ENCODE measurements at regions not wholly inside any gene's neighbourhood (a gene's known extent, or its start where the extent isn't known, plus 50 kb on each side); places are given as distances from the start of the nearest gene placed in this dataset.

DNA sequence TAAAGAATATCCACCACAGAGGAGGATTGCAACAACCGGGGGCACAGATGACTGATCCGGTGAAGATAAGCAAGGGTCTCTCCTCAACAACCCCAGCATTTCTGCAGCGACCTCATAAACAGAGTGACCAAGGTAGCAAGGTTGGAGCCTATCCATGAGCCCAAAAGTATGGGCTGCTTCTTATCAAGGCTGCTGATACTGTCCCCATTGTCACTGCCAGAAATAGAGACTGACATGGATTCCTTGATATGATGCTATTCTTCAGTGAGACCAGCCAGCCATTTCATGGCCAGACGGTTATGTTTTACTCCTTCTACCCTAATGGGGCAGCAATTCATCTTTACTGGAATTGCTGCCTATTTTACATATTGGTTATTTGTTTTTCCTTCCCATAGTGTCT lies 61.9 kb upstream of the ARHGAP5 start:
- no peak overlapping the region for H3K4me3 ChIP-seq (ENCODE audit: low read depth, low read length)
- no peak overlapping the region for H3K4ac ChIP-seq (ENCODE audit: low read depth, low read length)
- no peak overlapping the region for H2AFZ ChIP-seq (ENCODE audit: insufficient read depth, low read length, poor library complexity)
- WGBS (ENCODE audit: extremely low coverage, insufficient coverage, insufficient read length): no CpG with 5 or more reads among the region's 4 CpGs
- peaks cover 5 to 9% of the 10 kb centered on the region in 2 experiments for H3K4me1 ChIP-seq (ENCODE audit: control insufficient read depth in 1 of 2, insufficient read depth in 2 of 2, low read length in 2 of 2)
- no peak overlapping the region for H4K12ac ChIP-seq (ENCODE audit: low read depth, low read length)
- H2BK12ac ChIP-seq (ENCODE audit: low read length): no peak overlapping the region
- no peak overlapping the region for H2AK5ac ChIP-seq (ENCODE audit: low read length)
- peaks cover under 1% of the 10 kb centered on the region for H3K79me1 ChIP-seq (ENCODE audit: low read length)
- no peak overlapping the region for H3K14ac ChIP-seq (ENCODE audit: low read length)
- no peak overlapping the region for H3K4me2 ChIP-seq (ENCODE audit: low read length)
- peaks cover 2% of the 10 kb centered on the region for H3K79me2 ChIP-seq (ENCODE audit: control insufficient read depth, insufficient read depth, low read length, poor library complexity)
- H3K9me3 ChIP-seq (ENCODE audit: insufficient read depth, low read depth, low read length): no peaks in the 10 kb centered on the region
- H2BK5ac ChIP-seq (ENCODE audit: low read depth, low read length, poor library complexity): no peak overlapping the region
- H3K9ac ChIP-seq (ENCODE audit: low read length): no peak overlapping the region
- no peaks in the 10 kb centered on the region for H3K27me3 ChIP-seq (ENCODE audit: insufficient read depth, low read length)
- H3K36me3 ChIP-seq (ENCODE audit: control insufficient read depth in 1 of 2, insufficient read depth in 2 of 2, low read length in 2 of 2): no peaks in the 10 kb centered on the region
- H4K91ac ChIP-seq (ENCODE audit: low read depth, low read length): no peak overlapping the region
- H3K27ac ChIP-seq (ENCODE audit: low read depth, low read length): no peak overlapping the region
- no peak overlapping the region for H3K23ac ChIP-seq (ENCODE audit: low read length)
- H4K8ac ChIP-seq (ENCODE audit: low read depth, low read length): no peak overlapping the region
- DNase-seq: no peak
- H3K18ac ChIP-seq (ENCODE audit: low read length): no peak overlapping the region
- no peak overlapping the region for H2BK120ac ChIP-seq (ENCODE audit: insufficient read depth, low read length, poor library complexity)

DNA sequence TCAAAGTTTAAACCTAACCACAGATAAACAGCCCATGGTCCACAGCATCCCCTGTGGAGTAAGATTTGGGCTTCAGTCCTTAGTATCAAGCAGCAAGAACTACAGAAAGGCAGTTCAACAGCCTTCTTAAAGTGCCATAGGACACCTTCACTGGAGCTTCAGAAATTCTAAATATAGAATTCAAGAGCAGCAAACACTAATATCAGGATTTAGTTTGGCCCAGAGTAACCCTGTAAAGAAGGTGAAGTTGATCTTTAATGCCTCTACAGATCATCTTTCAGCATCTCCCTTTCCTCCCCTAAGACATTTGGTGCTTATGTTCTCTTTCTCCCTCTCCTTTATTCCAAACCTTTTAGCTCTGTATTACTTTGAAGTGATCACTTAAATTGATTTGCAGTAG lies 59.5 kb upstream of the ARHGAP5 start:
- Histone ChIP-seq H3K36me3 (ENCODE audit: control insufficient read depth in 1 of 2, insufficient read depth in 2 of 2, low read length in 2 of 2) (no peaks in the 10 kb centered on the region), H2AK5ac (ENCODE audit: low read length) (no peak overlapping the region), H2BK5ac (ENCODE audit: low read depth, low read length, poor library complexity) (no peak overlapping the region), H3K23ac (ENCODE audit: low read length) (no peak overlapping the region), H4K8ac (ENCODE audit: low read depth, low read length) (no peak overlapping the region), H3K14ac (ENCODE audit: low read length) (no peak overlapping the region), H3K4ac (ENCODE audit: low read depth, low read length) (no peak overlapping the region), H3K4me1 (ENCODE audit: control insufficient read depth in 1 of 2, insufficient read depth in 2 of 2, low read length in 2 of 2) (peaks cover 2 to 10% of the 10 kb centered on the region in 2 experiments), H2AFZ (ENCODE audit: insufficient read depth, low read length, poor library complexity) (no peak overlapping the region), H3K79me1 (ENCODE audit: low read length) (peaks cover 8% of the 10 kb centered on the region), H3K18ac (ENCODE audit: low read length) (no peak overlapping the region), H3K9ac (ENCODE audit: low read length) (no peak overlapping the region), H2BK12ac (ENCODE audit: low read length) (no peak overlapping the region), H3K9me3 (ENCODE audit: insufficient read depth, low read depth, low read length) (no peaks in the 10 kb centered on the region), H3K79me2 (ENCODE audit: control insufficient read depth, insufficient read depth, low read length, poor library complexity) (peaks cover 2% of the 10 kb centered on the region), H4K12ac (ENCODE audit: low read depth, low read length) (no peak overlapping the region), H3K27ac (ENCODE audit: low read depth, low read length) (no peak overlapping the region), H4K91ac (ENCODE audit: low read depth, low read length) (no peak overlapping the region), H3K4me3 (ENCODE audit: low read depth, low read length) (no peak overlapping the region), H3K4me2 (ENCODE audit: low read length) (no peak overlapping the region), H2BK120ac (ENCODE audit: insufficient read depth, low read length, poor library complexity) (no peak overlapping the region), H3K27me3 (ENCODE audit: insufficient read depth, low read length) (no peaks in the 10 kb centered on the region)
- no peak for DNase-seq

DNA sequence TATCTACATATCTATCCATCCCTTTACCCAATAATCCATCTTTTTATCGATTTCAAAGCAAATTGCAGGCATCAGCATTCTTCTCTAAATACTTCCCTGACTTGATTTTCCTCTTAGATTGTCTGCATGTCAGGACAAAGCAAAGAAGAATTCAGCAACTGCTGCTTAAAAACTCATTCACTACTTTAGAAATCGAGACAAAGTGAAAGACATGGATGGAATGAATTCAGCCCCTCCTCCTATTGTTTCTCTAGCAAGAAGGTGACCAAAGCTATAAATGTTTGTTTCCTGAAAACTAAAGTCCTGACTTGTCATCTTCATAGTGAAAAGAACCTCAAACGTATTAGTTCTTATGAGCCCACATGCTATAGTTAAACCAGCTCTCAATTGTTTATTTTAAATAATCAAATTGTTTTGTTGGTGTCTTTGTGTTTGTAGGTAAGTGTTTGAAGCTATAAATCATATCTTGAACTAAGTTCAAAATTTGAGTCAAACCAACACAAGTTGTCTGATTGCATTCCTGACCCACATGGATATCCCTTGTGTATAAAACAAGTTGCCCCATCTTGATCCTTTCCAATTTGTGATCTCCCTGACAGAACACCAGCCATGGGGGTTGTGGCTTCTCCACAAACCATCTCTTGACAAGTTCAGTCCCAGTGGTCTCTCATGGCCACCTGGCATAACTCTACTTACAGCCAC lies 58.6 kb upstream of the ARHGAP5 start:
- H2AFZ ChIP-seq (ENCODE audit: insufficient read depth, low read length, poor library complexity): no peak overlapping the region
- H3K9ac ChIP-seq (ENCODE audit: low read length): no peak overlapping the region
- H3K79me1 ChIP-seq (ENCODE audit: low read length): peaks cover 8% of the 10 kb centered on the region
- H3K79me2 ChIP-seq (ENCODE audit: control insufficient read depth, insufficient read depth, low read length, poor library complexity): peaks cover 2% of the 10 kb centered on the region
- H2BK120ac ChIP-seq (ENCODE audit: insufficient read depth, low read length, poor library complexity): no peak overlapping the region
- 100% methylated on average over 1 of the region's 3 CpGs for WGBS (ENCODE audit: extremely low coverage, insufficient coverage, insufficient read length)
- no peak overlapping the region for H3K27ac ChIP-seq (ENCODE audit: low read depth, low read length)
- H4K8ac ChIP-seq (ENCODE audit: low read depth, low read length): no peak overlapping the region
- H3K4me3 ChIP-seq (ENCODE audit: low read depth, low read length): no peak overlapping the region
- no peak overlapping the region for H3K14ac ChIP-seq (ENCODE audit: low read length)
- H3K4ac ChIP-seq (ENCODE audit: low read depth, low read length): no peak overlapping the region
- H3K18ac ChIP-seq (ENCODE audit: low read length): no peak overlapping the region
- H2AK5ac ChIP-seq (ENCODE audit: low read length): no peak overlapping the region
- H3K4me2 ChIP-seq (ENCODE audit: low read length): no peak overlapping the region
- no peak overlapping the region for H4K91ac ChIP-seq (ENCODE audit: low read depth, low read length)
- no peak overlapping the region for H3K23ac ChIP-seq (ENCODE audit: low read length)
- H3K4me1 ChIP-seq (ENCODE audit: control insufficient read depth in 1 of 2, insufficient read depth in 2 of 2, low read length in 2 of 2): peaks cover 2 to 10% of the 10 kb centered on the region in 2 experiments
- DNase-seq: peak in 1 of 2 donors; percentile 47
- H4K12ac ChIP-seq (ENCODE audit: low read depth, low read length): no peak overlapping the region
- H3K36me3 ChIP-seq (ENCODE audit: control insufficient read depth in 1 of 2, insufficient read depth in 2 of 2, low read length in 2 of 2): no peaks in the 10 kb centered on the region
- no peak overlapping the region for H2BK5ac ChIP-seq (ENCODE audit: low read depth, low read length, poor library complexity)
- peak overlapping the region; percentile 58 for H2BK12ac ChIP-seq (ENCODE audit: low read length)
- no peaks in the 10 kb centered on the region for H3K9me3 ChIP-seq (ENCODE audit: insufficient read depth, low read depth, low read length)
- no peaks in the 10 kb centered on the region for H3K27me3 ChIP-seq (ENCODE audit: insufficient read depth, low read length)

DNA sequence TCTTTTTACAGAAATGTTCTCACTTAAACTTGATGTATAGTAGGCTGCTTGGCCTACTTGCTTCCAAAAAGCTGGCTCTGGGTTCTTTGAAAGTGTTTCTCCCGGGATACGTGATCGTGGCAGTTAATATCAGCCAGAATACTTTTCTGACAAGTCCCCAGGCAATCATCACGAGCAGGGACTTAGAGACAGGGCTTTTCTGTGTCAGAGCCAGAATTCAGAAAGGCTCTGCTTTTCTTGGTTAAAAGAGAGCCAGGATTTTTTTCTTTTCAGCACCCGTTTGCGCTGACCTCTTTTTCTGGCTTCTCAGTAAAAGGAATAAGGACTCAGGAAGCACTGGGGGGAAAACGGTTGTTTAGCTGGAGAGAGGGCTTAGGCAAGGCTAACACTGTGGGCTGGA lies 57.8 kb upstream of the ARHGAP5 start:
- Histone ChIP-seq H2AFZ (ENCODE audit: insufficient read depth, low read length, poor library complexity) (no peak overlapping the region), H3K9me3 (ENCODE audit: insufficient read depth, low read depth, low read length) (no peaks in the 10 kb centered on the region), H3K4ac (ENCODE audit: low read depth, low read length) (no peak overlapping the region), H3K4me1 (ENCODE audit: control insufficient read depth in 1 of 2, insufficient read depth in 2 of 2, low read length in 2 of 2) (peaks cover 2 to 10% of the 10 kb centered on the region in 2 experiments), H3K79me1 (ENCODE audit: low read length) (peaks cover 8% of the 10 kb centered on the region), H4K12ac (ENCODE audit: low read depth, low read length) (no peak overlapping the region), H2BK12ac (ENCODE audit: low read length) (no peak overlapping the region), H4K8ac (ENCODE audit: low read depth, low read length) (no peak overlapping the region), H3K79me2 (ENCODE audit: control insufficient read depth, insufficient read depth, low read length, poor library complexity) (peaks cover under 1% of the 10 kb centered on the region), H3K4me2 (ENCODE audit: low read length) (no peak overlapping the region), H2BK5ac (ENCODE audit: low read depth, low read length, poor library complexity) (no peak overlapping the region), H3K27me3 (ENCODE audit: insufficient read depth, low read length) (no peaks in the 10 kb centered on the region), H3K14ac (ENCODE audit: low read length) (no peak overlapping the region), H3K4me3 (ENCODE audit: low read depth, low read length) (no peak overlapping the region), H2AK5ac (ENCODE audit: low read length) (no peak overlapping the region), H3K27ac (ENCODE audit: low read depth, low read length) (no peak overlapping the region), H3K23ac (ENCODE audit: low read length) (no peak overlapping the region), H3K18ac (ENCODE audit: low read length) (no peak overlapping the region), H3K36me3 (ENCODE audit: control insufficient read depth in 1 of 2, insufficient read depth in 2 of 2, low read length in 2 of 2) (no peaks in the 10 kb centered on the region), H2BK120ac (ENCODE audit: insufficient read depth, low read length, poor library complexity) (no peak overlapping the region), H4K91ac (ENCODE audit: low read depth, low read length) (no peak overlapping the region), H3K9ac (ENCODE audit: low read length) (no peak overlapping the region)
- DNase-seq: no peak
- no CpG with 5 or more reads among the region's 7 CpGs for whole genome bisulfite sequencing (ENCODE audit: extremely low coverage, insufficient coverage, insufficient read length)
